Bone marrow (tissue), 2 donors: ENCODE measurements at regions not wholly inside any gene's neighbourhood (a gene's known extent, or its start where the extent isn't known, plus 50 kb on each side); places are given as distances from the start of the nearest gene placed in this dataset.
"Not testable (repeated sequence)": the region's sequence is repeated elsewhere in the genome, so short reads cannot be mapped to it uniquely, and the experiment has no call there.

Experiments used
- DNase-seq, 2 donors: peaks; one replicate each; lab custom pipeline; 2025; lab: John Stamatoyannopoulos, UW

DNA sequence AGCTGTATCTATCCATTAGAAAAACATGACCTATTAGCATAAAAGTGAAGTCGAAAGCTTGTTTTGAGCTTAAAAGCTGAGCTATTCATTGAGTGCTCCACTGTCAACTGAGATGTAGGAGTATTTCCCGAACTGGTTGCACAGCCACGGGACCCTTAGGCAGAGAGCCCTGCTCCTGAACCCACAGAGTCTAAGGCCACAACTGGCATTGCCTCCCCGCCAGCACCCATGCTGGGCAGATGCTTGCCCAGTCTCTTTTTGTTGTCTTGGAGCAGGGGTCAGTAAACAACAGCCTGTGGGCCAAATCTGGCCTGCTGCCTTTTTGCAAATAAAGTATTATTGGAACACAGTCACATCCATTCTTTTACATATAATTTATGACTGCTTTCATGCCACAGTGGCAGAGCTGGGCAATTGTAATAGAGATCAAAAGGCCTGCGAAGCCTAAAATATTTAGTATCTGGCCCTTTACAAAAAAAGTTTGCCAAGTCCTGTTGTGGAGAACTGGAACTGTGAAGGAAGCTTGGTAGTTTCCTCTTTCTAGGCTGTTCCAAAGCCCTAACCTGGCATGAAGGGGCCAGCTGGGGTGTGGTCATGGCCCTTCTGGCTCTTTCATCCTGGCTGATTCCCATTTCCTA lies 58.4 kb upstream of the WAPL start:
- DNase-seq = no peak

DNA sequence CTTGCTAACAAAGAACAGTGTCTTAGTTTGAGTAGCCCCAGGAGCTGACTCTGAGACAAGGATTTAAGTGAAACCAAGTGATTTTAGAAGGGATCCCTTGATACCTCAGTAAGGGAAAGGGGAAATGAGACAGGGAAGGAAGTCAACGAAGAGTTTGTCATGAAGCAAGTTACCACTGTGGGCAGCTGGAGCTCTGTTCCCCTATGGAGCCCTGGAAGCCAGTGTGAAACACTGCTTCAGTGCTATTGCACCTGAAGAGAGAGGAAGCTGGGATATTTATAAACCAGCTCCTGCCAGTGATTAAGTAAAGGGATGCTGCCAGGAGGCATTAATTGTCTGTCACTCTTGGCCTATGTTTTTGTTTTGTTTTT lies 58.9 kb upstream of the WAPL start:
- DNase-seq = no peak

DNA sequence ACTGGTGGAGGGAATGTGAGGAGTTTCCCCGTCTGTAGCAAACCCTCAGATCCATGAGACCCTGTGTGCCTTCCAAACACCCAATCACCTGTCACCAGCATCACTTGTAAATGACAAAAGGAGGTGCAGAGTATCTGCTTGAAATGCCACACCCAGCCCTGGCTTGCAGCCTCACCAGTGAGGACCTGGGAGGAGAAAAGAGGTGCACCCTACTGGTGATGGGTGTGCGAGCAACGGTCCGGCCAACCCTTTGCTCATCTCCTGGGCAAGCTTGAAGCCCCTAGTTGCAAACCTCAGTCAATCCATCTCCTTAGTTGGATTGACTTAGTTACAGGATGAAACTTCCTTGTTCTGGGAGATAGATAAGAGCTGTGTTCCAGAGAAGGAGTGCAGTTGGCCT lies 62.4 kb upstream of the WAPL start:
- no peak for DNase-seq

DNA sequence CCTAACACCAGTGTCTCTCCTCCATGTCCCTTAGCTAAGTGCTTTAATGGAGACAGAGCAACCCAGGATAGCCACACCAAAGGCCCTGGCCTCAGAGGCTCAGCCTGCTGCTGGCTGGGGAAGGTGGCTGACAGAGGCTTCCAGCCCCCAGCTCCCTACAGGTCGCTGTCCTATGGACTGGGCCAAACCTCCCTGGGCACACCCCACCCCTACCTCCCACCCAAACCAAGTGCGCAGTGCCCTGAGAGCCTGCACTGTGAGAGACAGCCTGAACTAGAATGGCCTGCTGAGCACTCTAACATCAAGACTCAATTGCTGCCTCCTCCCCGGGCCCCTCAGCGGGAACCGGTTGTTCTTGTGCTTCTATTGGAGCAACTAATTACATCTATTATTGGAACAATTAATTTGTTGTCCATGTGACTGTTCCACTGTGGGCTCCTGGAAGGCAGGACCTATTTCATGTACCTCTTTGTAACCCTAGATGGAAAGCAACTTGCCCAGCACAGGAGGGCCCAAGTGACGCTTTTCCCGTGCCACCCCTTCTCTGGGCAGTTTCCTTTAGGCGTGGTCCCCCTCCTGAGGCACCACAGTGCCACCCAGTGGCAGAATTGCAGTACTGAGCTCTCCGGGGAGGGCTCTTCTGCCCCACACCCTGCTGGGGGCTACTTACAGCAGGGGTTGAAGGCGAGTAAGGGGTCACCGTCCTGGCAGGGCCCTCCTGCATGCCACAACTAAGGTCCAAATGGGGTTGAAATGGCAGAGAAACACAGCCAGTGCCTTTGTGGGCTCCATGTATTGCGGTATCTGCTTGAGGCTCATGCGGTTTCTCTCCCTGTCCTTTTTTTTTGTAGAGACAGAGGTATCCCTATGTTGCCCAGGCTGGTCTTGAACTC lies 63.7 kb upstream of the WAPL start:
- peak; percentile 21 to 41 for DNase-seq

DNA sequence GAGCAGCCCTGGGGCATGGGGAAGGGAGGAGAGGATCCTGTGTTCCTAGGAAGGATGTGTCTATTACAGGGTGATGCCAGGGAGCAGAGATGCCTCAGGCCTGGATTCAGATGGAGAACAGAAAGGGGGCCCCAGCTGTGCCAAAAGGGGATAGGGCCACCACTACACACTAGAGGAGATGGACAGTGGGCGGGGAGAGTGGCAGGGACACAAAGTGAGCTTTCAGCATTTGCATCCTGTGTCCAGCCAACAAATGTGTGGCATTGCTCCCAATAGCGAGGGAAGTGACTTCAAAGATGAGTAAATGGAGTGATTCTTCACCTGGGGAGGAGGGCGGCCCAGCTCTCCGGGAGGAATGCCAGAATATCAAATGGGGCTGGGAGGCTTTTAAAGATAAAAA lies 64.9 kb upstream of the WAPL start:
- DNase-seq = no peak

DNA sequence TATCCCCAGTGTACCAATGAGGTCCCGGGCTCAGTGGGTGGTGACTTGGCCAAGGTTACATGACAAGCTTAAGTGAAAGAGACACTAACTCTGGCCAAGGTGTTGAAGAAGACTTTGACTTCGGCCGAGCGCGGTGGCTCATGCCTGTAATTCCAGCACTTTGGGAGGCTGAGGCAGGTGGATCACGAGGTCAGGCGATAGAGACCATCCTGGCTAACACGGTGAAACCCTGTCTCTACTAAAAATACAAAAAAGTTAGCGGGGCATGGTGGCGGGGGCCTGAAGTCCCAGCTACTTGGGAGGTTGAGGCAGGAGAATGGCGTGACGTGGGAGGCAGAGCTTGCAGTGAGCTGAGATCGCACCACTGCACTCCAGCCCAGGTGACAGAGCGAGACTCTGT lies 65.6 kb upstream of the OPN4 start:
- DNase-seq = not testable (repeated sequence)

DNA sequence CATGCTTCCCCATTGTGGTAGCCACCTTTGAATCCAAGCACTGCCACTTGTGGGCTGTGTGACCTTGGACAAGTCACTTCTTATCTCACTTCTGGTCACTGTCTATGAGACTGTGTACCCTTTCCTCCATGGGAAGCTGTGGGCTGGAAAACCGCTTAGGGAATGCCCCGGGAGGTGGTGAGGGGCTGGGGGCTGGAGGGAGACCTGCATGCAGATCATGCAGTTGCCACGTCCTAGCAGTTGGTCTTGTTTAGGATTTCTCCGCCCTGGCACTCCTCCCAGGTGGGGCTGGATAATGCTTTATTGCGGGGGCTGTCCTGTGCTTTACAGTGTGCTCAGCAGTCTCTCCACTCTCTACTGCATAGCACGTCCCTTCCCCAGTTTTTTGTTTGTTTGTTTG lies 62.9 kb upstream of the OPN4 start:
- DNase-seq = no peak

DNA sequence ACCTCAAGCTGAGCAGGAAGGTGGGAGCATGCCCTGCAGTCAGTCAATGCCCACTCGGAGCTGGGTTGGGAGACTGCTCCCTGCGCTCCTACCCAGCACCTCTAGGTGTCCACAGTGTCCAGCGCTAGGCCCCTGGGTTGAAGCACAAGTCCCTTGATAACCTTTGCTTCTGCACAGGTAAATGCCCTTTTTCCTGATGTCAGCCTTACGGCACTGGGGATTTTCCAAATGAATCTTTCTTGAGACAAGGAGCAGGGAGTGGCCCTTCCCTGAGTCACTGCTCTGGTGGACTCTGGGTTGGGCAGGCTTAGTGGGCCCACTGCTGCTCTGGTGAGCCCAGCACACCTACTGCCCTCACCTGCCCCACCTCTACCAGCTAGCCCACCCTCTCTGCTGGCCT lies 61.9 kb upstream of the OPN4 start:
- no peak for DNase-seq

DNA sequence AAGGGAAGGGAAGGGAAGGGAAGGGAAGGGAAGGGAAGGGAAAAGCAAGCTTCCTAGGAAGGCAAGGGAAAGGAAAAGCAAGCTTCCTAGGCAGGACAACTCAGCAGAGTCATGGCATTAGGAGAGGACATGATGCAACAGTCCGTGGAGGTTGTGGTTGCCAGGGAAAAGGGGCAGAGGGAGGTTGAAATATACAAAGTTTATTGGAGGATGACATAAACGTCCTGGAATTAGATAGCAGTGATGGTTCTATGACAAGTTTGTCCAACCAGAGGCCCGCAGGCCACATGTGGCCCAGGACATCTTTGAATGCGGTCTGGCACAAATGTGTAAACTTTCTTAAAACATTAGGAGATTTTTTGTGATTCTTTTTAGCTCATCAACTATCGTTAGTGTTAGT lies 59.8 kb upstream of the OPN4 start:
- no peak for DNase-seq

DNA sequence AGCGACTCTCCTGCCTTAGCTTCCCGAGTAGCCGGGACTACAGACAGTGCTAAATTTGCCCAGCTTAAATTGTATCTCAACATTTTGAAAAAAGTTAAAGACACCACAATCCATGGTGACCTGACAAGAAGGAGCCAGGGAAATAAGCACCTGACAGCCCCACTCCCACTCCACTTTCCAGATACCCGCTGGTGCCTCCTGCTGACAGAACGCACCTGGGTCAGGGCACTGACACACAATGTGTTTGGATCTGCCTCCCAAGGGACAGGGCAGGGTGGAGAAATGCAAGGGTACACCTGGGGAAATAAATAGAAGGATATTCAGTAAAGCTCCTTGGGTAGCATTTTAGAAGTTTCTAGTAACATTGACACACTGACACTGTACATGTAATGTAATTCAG lies 58.9 kb upstream of the OPN4 start:
- DNase-seq = no peak

DNA sequence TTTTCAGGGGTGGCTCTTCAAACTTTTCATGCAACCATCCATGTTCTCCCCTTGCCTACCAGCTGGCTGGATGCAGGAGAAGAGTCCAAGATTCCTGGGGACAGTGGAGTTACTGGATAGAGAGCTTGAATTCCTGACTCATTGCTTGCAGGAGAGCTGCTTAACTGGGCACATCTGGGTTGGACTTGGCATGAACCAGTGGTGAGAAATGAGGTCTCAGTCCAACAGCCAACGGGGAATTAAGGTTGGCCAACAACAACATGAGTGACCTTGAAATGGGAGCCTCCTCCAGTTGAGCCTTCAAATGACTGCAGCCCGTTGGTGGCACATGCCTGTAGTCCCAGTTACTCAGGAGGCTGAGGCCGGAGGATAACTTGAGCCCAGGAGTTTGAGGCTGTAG lies 58.1 kb upstream of the OPN4 start:
- no peak for DNase-seq

DNA sequence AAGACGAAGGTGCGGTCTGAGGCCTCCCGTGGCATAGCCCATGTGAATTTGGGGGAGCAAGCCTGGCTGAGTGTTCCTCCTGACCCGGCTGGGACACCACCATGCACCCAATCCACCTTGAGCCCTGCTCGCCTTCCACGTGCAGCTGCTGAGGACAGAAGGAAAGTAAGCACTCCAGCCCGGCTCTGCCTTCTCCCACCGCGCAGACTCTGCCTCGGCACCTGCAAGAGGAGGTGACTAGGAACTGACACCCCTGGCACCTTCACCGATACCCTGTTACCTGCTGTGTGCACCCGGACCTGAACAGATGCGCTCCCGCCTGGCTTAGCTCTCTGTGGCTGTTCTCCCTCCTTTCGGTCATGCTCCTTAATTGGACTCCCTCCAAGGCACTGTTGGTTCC lies 57.0 kb upstream of the OPN4 start:
- DNase-seq = no peak

DNA sequence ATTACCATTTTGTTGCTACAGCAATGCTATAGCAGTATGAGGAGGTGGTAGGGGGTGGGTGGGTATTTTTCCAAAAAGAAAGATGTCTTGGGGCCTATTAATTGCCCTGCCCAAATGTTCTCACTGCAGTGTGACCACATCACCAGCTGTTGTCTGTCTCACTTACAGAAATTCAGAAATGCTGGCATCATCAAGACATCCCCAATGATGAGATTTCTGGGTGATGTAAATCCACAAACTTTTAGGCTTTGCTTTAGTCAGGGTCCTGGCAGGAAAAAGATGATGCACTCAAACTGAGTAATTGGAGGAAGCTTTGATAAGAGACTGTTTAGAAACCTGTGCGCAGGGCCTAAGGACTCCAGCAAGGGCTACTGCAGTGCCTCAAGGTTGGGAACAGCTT lies 56.2 kb upstream of the OPN4 start:
- no peak for DNase-seq

DNA sequence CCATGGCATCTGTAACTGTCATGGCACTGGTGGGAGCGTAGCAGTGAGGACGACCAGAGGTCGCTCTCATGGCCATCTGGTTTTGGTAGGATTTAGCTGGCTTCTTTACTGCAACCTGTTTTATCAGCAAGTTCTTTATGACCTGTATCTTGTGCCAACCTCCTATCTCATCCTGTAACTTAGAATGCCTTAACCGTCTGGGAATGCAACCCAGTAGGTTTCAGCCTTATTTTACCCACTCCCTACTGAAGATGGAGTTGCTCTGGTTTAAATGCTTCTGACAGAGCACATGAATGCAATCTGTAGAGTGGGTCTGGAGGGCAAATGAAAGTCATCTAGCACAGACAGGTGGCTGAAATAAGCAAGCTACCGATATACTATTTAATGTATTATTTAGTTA lies 55.3 kb upstream of the OPN4 start:
- DNase-seq = no peak

DNA sequence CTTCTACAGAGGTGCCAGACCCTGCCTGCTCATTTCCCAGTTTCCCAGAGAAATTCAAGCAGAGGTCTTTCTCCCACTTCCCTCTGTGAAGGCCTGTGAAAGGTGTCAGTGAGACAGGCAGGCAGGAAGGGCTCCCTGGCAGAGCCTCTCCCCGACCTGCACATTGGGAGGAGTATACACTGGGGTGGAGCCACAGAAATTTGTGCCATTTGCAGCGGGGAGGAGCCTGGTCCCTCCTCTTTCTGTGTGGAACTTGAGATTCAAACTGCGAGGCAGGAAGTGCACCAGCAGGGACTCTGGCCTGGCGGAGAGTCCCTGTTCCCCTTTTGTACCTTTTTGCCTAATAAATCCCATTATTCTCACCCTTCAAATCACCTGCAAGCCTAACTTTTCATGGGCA lies 54.6 kb upstream of the OPN4 start:
- DNase-seq = no peak

DNA sequence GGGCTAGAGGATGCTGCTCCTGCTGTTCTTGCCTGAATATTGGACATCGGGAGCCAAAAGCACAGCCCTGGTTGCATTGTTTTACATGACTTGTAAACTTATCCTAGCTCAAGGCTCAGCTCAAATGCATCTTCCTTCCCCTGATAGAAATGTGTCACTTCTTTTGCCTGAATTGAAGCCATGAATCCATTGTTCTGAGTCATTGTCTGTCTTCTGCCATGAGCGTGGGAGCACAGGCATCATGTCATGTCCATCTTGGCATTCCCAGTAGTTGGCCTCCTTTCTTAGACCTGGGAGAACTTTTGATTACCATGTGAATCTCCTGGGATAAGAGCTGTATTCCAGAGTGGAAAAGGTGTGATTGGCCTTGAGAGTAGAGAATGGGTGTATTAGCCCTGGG lies 54.1 kb upstream of the OPN4 start:
- DNase-seq = no peak

DNA sequence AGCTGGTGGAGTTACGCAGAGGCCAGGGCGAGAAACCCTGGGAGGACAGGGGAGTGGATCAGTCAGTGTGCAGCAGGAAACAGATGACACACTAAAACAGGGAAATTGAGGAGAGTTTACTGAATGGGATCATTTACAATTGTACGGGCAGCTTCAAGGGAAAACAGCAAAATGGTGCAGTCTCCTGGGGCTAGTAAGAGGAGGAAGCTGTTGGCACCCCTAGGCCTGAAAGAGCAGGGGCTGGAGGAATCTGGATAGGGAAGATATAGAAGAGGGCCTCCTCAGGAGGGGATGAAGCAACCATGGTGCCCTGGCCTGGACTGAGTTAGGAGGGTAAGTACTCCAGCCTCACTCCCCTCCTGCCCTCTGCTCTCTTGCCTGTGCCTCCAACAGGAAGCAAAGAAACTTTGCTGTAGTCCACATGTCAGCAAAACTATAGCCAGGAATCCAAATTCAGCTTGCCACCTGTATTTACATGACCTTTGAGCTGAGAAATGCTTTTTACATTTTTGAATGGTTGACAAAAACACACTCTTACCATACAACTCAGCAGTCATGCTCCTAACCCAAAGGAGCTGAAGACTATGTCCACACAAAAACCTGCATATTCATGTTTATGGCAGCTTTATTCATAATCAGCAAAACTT lies 52.3 kb upstream of the OPN4 start:
- DNase-seq = no peak

DNA sequence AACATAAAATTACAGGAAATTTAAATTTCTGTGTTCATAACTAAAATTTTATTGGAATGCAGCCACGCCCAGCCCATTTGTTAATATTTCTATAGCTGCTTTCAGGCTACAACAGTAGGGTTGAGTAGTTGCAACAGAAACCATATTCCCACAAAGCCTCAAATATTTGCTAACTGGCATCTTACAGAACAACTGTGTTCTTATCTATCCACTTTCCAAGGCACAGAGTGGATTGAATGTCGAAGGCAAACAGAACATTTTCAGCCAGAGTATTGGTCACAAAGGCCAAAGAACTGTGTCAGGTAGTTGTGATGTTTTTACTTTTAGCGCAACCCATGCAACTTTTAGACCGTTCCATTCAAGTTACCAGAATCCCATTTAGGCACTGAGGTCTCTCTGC lies 51.1 kb upstream of the OPN4 start:
- no peak for DNase-seq
